H1 (cell line): ENCODE measurements at regions not wholly inside any gene's neighbourhood (a gene's known extent, or its start where the extent isn't known, plus 50 kb on each side); places are given as distances from the start of the nearest gene placed in this dataset.

Source experiments
- CTCF ChIA-PET: fragments of 300-600 bp; sonication (Branson Sonifier 250); formaldehyde crosslinking; loops from one replicate; lab custom pipeline; 2021; ENCODE audit not compliant: partially characterized antibody; lab: Charles Lee
- POLR2A ChIA-PET: fragments of 300-600 bp; sonication (Branson Sonifier 250); formaldehyde crosslinking; loops from one replicate; lab custom pipeline; 2021; ENCODE audit warnings: inconsistent platforms; ENCODE audit not compliant: partially characterized antibody; lab: Charles Lee
- DNase-seq, 2 experiments: peaks; one replicate each; pipeline versions ENCODE4 v3.0.0 to v3.0.0-alpha.2; 2010 to 2022; ENCODE audit warnings: low spot score in 2 of 2, low read depth in 1 of 2, mixed read lengths in 1 of 2
- FAIRE-seq: peaks from 2 replicates; lab custom pipeline; 2011; peaks lifted over from hg19 to GRCh38; lab: Jason Lieb, UNC
- H2AFZ ChIP-seq: 2 replicates; pipeline ENCODE4 v1.8.1; 2012; ENCODE audit warnings: low read length, inconsistent platforms
- H2AK5ac ChIP-seq: 2 replicates; pipeline ENCODE4 v1.6.1; 2013; ENCODE audit warnings: low read depth, low read length
- H2BK120ac ChIP-seq: replicated peaks from 2 replicates; pipeline ENCODE3; 2013; ENCODE audit warnings: low read depth, low read length, inconsistent platforms
- H2BK12ac ChIP-seq: 2 replicates; pipeline ENCODE4 v1.6.1; 2013; ENCODE audit warnings: low read depth, low read length
- H2BK15ac ChIP-seq: 2 replicates; pipeline ENCODE4 v1.6.1; 2013; ENCODE audit warnings: low read length
- H2BK20ac ChIP-seq: 2 replicates; pipeline ENCODE4 v1.6.1; 2013; ENCODE audit warnings: low read length
- H2BK5ac ChIP-seq: 2 replicates; pipeline ENCODE4 v1.6.1; 2013; ENCODE audit warnings: low read depth, low read length
- H3K14ac ChIP-seq: 2 replicates; pipeline ENCODE4 v1.6.1; 2013; ENCODE audit warnings: inconsistent platforms; ENCODE audit not compliant: insufficient read length
- H3K18ac ChIP-seq: 2 replicates; pipeline ENCODE4 v1.6.1; 2013; ENCODE audit warnings: low read length; ENCODE audit errors: extremely low read depth
- H3K23ac ChIP-seq: 2 replicates; pipeline ENCODE4 v1.6.1; 2013; ENCODE audit warnings: inconsistent platforms; ENCODE audit not compliant: insufficient read length
- H3K23me2 ChIP-seq: 2 replicates; pipeline ENCODE4 v1.6.1; 2013; ENCODE audit warnings: low read depth, low read length
- H3K27ac ChIP-seq: 2 replicates; pipeline ENCODE4 v1.6.1; 2011; ENCODE audit warnings: low read depth, low read length, inconsistent platforms
- H3K27me3 ChIP-seq, 4 experiments: replicated peaks in 1 of 4; 1 replicate in 1 of 4; 2 replicates in 3 of 4; pipeline versions ENCODE4 v1.6.1 to v1.8.1; 2011 to 2013; ENCODE audit warnings: low read length in 3 of 4, mild to moderate bottlenecking in 3 of 4, inconsistent platforms in 2 of 4, mixed read lengths in 2 of 4, moderate library complexity in 1 of 4; ENCODE audit not compliant: control insufficient read depth in 3 of 4, insufficient read depth in 3 of 4; ENCODE audit errors: extremely low read depth in 1 of 4
- H3K36me3 ChIP-seq, 4 experiments: 2 replicates each; pipeline versions ENCODE4 v1.6.1 to v1.8.1; 2011 to 2013; ENCODE audit warnings: mild to moderate bottlenecking in 4 of 4, low read length in 3 of 4, moderate library complexity in 2 of 4, control low read depth in 1 of 4, inconsistent platforms in 1 of 4; ENCODE audit not compliant: insufficient read depth in 4 of 4, control insufficient read depth in 2 of 4
- H3K4ac ChIP-seq: replicated peaks from 2 replicates; pipeline ENCODE3; 2013; ENCODE audit warnings: low read length, low read depth, mixed read lengths, inconsistent platforms; ENCODE audit not compliant: insufficient read length
- H3K4me1 ChIP-seq, 4 experiments: replicated peaks in 1 of 4; 1 replicate in 1 of 4; 2 replicates in 3 of 4; pipeline versions ENCODE4 v1.6.1 to v1.8.1; 2011 to 2013; ENCODE audit warnings: low read length in 3 of 4, inconsistent platforms in 2 of 4, mixed read lengths in 1 of 4; ENCODE audit not compliant: insufficient read depth in 4 of 4, control insufficient read depth in 3 of 4
- H3K4me2 ChIP-seq, 2 experiments: 2 replicates each; pipeline versions ENCODE4 v1.6.1 to v1.8.1; 2011 to 2013; ENCODE audit warnings: low read depth in 2 of 2, low read length in 2 of 2, control low read depth in 1 of 2, inconsistent platforms in 1 of 2, mild to moderate bottlenecking in 1 of 2; ENCODE audit not compliant: insufficient read depth in 1 of 2
- H3K4me3 ChIP-seq, 4 experiments: fragments of 200-600, 300-600 bp in 1 of 4; sonication (generic), shearing (Covaris generic), sonication (Bioruptor Twin) in 1 of 4; 2 replicates each; pipeline versions ENCODE4 v1.5.1 to v1.8.1; 2011 to 2016; ENCODE audit warnings: low read length in 4 of 4, low read depth in 3 of 4, control low read depth in 2 of 4, inconsistent platforms in 2 of 4, mild to moderate bottlenecking in 2 of 4, mixed read lengths in 1 of 4, moderate library complexity in 1 of 4; ENCODE audit not compliant: insufficient read depth in 2 of 4; ENCODE audit errors: extremely low read depth in 1 of 4
- H3K56ac ChIP-seq: replicated peaks from 2 replicates; pipeline ENCODE3; 2013; ENCODE audit warnings: low read depth, mild to moderate bottlenecking, mixed read lengths, low read length, inconsistent platforms; ENCODE audit not compliant: insufficient read length
- H3K79me1 ChIP-seq: 2 replicates; pipeline ENCODE4 v1.6.1; 2013; ENCODE audit warnings: low read depth, low read length, control low read depth
- H3K79me2 ChIP-seq, 2 experiments: 2 replicates each; pipeline versions ENCODE4 v1.6.1 to v1.8.1; 2012 to 2013; ENCODE audit warnings: low read length in 2 of 2, mild to moderate bottlenecking in 2 of 2, inconsistent platforms in 1 of 2; ENCODE audit not compliant: insufficient read depth in 2 of 2, control insufficient read depth in 1 of 2
- H3K9ac ChIP-seq, 4 experiments: replicated peaks in 1 of 4; 1 replicate in 1 of 4; 2 replicates in 3 of 4; pipeline versions ENCODE4 v1.6.1 to v1.8.1; 2011 to 2013; ENCODE audit warnings: low read depth in 3 of 4, low read length in 3 of 4, control low read depth in 2 of 4, mild to moderate bottlenecking in 2 of 4, moderate library complexity in 2 of 4, inconsistent platforms in 1 of 4; ENCODE audit errors: extremely low read depth in 1 of 4
- H3K9me3 ChIP-seq, 2 experiments: 2 replicates each; pipeline versions ENCODE4 v1.6.1 to v1.8.1; 2012 to 2013; ENCODE audit warnings: mild to moderate bottlenecking in 2 of 2, moderate library complexity in 2 of 2, control low read depth in 1 of 2, inconsistent platforms in 1 of 2, low read depth in 1 of 2, low read length in 1 of 2, mixed read lengths in 1 of 2; ENCODE audit not compliant: insufficient read depth in 2 of 2
- H4K20me1 ChIP-seq, 2 experiments: replicated peaks in 1 of 2; 2 replicates each; pipeline versions ENCODE3 to v1.8.1; 2011 to 2013; ENCODE audit warnings: inconsistent platforms in 2 of 2, low read length in 2 of 2, mild to moderate bottlenecking in 1 of 2; ENCODE audit not compliant: insufficient read depth in 2 of 2, control insufficient read depth in 1 of 2
- H4K5ac ChIP-seq: 2 replicates; pipeline ENCODE4 v1.6.1; 2013; ENCODE audit warnings: low read length, low read depth, mixed read lengths, inconsistent platforms; ENCODE audit not compliant: insufficient read length
- H4K8ac ChIP-seq: 2 replicates; pipeline ENCODE4 v1.8.0; 2013; ENCODE audit warnings: mild to moderate bottlenecking, moderate library complexity, low read length, inconsistent platforms; ENCODE audit not compliant: insufficient read depth; ENCODE audit errors: extremely low read depth
- H4K91ac ChIP-seq: replicated peaks from 2 replicates; pipeline ENCODE3; 2013; ENCODE audit warnings: low read length, mixed read lengths, inconsistent platforms; ENCODE audit not compliant: insufficient read length
- EGR1 ChIP-seq: IDR thresholded peaks from 2 replicates; pipeline ENCODE4 v1.6.1; 2011; ENCODE audit warnings: low read depth, low read length, borderline replicate concordance
- KDM4A ChIP-seq: IDR thresholded peaks from one replicate; pipeline ENCODE4 v1.7.1; 2012; ENCODE audit warnings: low read depth, mild to moderate bottlenecking, moderate library complexity, low read length, inconsistent platforms; ENCODE audit not compliant: severe bottlenecking
- TCF12 ChIP-seq: IDR thresholded peaks from 2 replicates; pipeline ENCODE4 v1.6.1; 2011; ENCODE audit warnings: low read depth, mild to moderate bottlenecking, low read length
- WGBS, 2 experiments: shearing (Covaris generic) in 1 of 2; methylation state at CpG; one replicate each; pipeline versions ENCODE4 v1.1.6 to v1.1.7; 2013 to 2015; ENCODE audit warnings: low lambda C conversion rate in 2 of 2, mixed read lengths in 2 of 2, inconsistent platforms in 1 of 2, low coverage in 1 of 2, missing lambda C conversion rate in 1 of 2; ENCODE audit not compliant: insufficient replicate concordance in 2 of 2, insufficient coverage in 1 of 2, insufficient read length in 1 of 2; ENCODE audit errors: extremely low coverage in 1 of 2, missing lambda C conversion rate in 1 of 2; 5-methylcytosine and 5-hydroxymethylcytosine counted together

GRCh38 chr1:194318790-194319280, 1132.4 kb upstream of the B3GALT2 start:
- no peak overlapping the region for H2AK5ac ChIP-seq
- H4K91ac ChIP-seq, result no peak overlapping the region
- H3K79me2 ChIP-seq, result no peaks in the 10 kb centered on the region
- H3K18ac ChIP-seq, result no peak overlapping the region
- DNase-seq, result no peak
- no peak overlapping the region for H3K4me2 ChIP-seq
- TF ChIP-seq EGR1, result no peak
- TF ChIP-seq TCF12, result no peak
- TF ChIP-seq KDM4A, result no peak
- WGBS, 2 experiments, result 100% methylated on average over 1 of the region's 1 CpG; no CpG with 5 or more reads in 1 of the 2 experiments
- no peak overlapping the region for H3K27ac ChIP-seq
- H2BK15ac ChIP-seq, result no peak overlapping the region
- no peak overlapping the region for H3K9ac ChIP-seq
- H4K5ac ChIP-seq, result no peak overlapping the region
- no peaks in the 10 kb centered on the region for H3K79me1 ChIP-seq
- no peak overlapping the region for H2AFZ ChIP-seq
- no peak for FAIRE-seq
- no peaks in the 10 kb centered on the region for H3K36me3 ChIP-seq
- no peak overlapping the region for H2BK12ac ChIP-seq
- H3K56ac ChIP-seq, result no peak overlapping the region
- no peak overlapping the region for H3K23ac ChIP-seq
- H3K27me3 ChIP-seq, result no peaks in the 10 kb centered on the region
- H4K8ac ChIP-seq, result no peak overlapping the region
- H2BK5ac ChIP-seq, result no peak overlapping the region
- H3K4ac ChIP-seq, result no peak overlapping the region
- no peak overlapping the region for H3K14ac ChIP-seq
- H3K4me1 ChIP-seq, result no peaks in the 10 kb centered on the region
- CTCF ChIA-PET, result no interaction called here
- POLR2A ChIA-PET, result no interaction called here
- H3K4me3 ChIP-seq, result no peak overlapping the region
- H4K20me1 ChIP-seq, result no peaks in the 10 kb centered on the region
- no peak overlapping the region for H2BK120ac ChIP-seq
- no peaks in the 10 kb centered on the region for H3K9me3 ChIP-seq
- H2BK20ac ChIP-seq, result no peak overlapping the region
- no peaks in the 10 kb centered on the region for H3K23me2 ChIP-seq
